ENCODE measurements at regions not wholly inside any gene's neighbourhood (a gene's known extent, or its start where the extent isn't known, plus 50 kb on each side); places are given as distances from the start of the nearest gene placed in this dataset.

DNA sequence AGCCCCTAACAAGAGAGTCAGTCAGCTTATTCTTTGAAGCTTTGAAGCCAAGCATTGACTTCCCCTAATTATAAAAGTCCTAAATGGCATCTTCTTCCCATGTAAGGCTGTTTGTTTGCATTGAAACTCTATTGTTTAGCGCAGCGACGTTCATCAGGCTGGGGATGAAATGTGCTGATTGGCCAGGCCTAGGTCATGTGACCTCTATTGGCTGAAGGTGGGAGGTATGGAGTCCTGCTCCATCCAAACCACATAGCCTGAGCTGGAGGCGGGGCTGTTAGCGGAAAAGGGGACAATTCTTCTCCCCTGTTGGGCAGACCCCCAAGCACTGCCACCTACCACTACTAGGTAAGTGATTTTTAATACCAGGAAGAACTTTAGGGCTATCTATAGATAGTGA lies 145.3 kb upstream of the PRR23C start:
- FAIRE-seq (no peak), DNase-seq (ENCODE audit: low read depth, low spot score) (no peak), ATAC-seq (no peak)
- no peaks in the 10 kb centered on the region for H3K79me2 ChIP-seq (ENCODE audit: control insufficient read depth, insufficient read depth, low read length)
- ChIA-PET POLR2A (no interaction called here), SMC1A (ENCODE audit: uncharacterized antibody, unreplicated experiment) (no interaction called here), RAD21 (ENCODE audit: unreplicated experiment) (no interaction called here), CTCF (interaction anchor here (1.4 kb wide), 1 partner anchor 78 kb away, joined by 3 read pairs; no protein-coding TSS in a partner anchor)
- BruUV-seq (replicated peaks): no TSS peak
- no peaks in the 10 kb centered on the region for H3K4me1 ChIP-seq (ENCODE audit: control insufficient read depth, insufficient read depth, low read length)
- no peak overlapping the region for H3K27ac ChIP-seq (ENCODE audit: control insufficient read depth, insufficient read depth)
- no peak overlapping the region for H2AFZ ChIP-seq (ENCODE audit: control insufficient read depth, low read depth, low read length)
- H3K9me3 ChIP-seq (replicated peaks; ENCODE audit: control insufficient read depth, insufficient read depth, low read length): no peaks in the 10 kb centered on the region
- H3K4me3 ChIP-seq: no peak overlapping the region
- intact Hi-C loops (cut with micrococcal nuclease; ENCODE audit: unreplicated experiment): no loop called here
- no peak overlapping the region for H3K4me2 ChIP-seq (ENCODE audit: control insufficient read depth, insufficient read depth)
- no peak overlapping the region for H3K9ac ChIP-seq (ENCODE audit: control insufficient read depth, insufficient read depth, low read length)
- H3K36me3 ChIP-seq (ENCODE audit: control insufficient read depth in 2 of 2, insufficient read depth in 2 of 2, low read length in 1 of 2): no peaks in the 10 kb centered on the region
- WGBS (ENCODE audit: insufficient coverage, insufficient replicate concordance, low lambda C conversion rate, missing lambda C conversion rate): 68% methylated on average over 5 of the region's 5 CpGs
- in situ Hi-C loops (cut with MboI): no loop called here
- H3K27me3 ChIP-seq (replicated peaks in 1 of 2; ENCODE audit: control insufficient read depth in 2 of 2, insufficient read depth in 2 of 2, low read length in 1 of 2): no peaks in the 10 kb centered on the region
- H4K20me1 ChIP-seq (ENCODE audit: control insufficient read depth, insufficient read depth): no peaks in the 10 kb centered on the region
- TF ChIP-seq CEBPB (IDR thresholded peaks at IDR 0.05; ENCODE audit: borderline replicate concordance in 1 of 2, low read depth in 2 of 2, low read length in 2 of 2) (no peak), SIN3A (IDR thresholded peaks at IDR 0.05; ENCODE audit: low read depth, low read length) (no peak), POU2F2 (IDR thresholded peaks at IDR 0.05; ENCODE audit: borderline replicate concordance, low read depth, low read length) (no peak), NR2C2 (IDR thresholded peaks at IDR 0.05; ENCODE audit: borderline replicate concordance, control insufficient read depth, insufficient read length, low read depth) (no peak), HDAC2 (IDR thresholded peaks at IDR 0.05) (no peak), MEF2A (IDR thresholded peaks at IDR 0.05; ENCODE audit: insufficient read depth, low read depth, low read length) (no peak), IRF4 (IDR thresholded peaks at IDR 0.05; ENCODE audit: low read depth, low read length) (no peak), ZZZ3 (IDR thresholded peaks at IDR 0.05; ENCODE audit: control insufficient read depth, insufficient read length, low read depth) (no peak), ZNF207 (IDR thresholded peaks at IDR 0.05; ENCODE audit: borderline replicate concordance) (no peak), TCF7 (IDR thresholded peaks at IDR 0.05; ENCODE audit: borderline replicate concordance) (no peak)
- TF ChIP-seq, protein P1, sequence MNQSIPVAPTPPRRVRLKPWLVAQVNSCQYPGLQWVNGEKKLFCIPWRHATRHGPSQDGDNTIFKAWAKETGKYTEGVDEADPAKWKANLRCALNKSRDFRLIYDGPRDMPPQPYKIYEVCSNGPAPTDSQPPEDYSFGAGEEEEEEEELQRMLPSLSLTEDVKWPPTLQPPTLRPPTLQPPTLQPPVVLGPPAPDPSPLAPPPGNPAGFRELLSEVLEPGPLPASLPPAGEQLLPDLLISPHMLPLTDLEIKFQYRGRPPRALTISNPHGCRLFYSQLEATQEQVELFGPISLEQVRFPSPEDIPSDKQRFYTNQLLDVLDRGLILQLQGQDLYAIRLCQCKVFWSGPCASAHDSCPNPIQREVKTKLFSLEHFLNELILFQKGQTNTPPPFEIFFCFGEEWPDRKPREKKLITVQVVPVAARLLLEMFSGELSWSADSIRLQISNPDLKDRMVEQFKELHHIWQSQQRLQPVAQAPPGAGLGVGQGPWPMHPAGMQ (IDR thresholded peaks at IDR 0.05; ENCODE audit: borderline replicate concordance): no peak
- TF ChIP-seq, protein P2, sequence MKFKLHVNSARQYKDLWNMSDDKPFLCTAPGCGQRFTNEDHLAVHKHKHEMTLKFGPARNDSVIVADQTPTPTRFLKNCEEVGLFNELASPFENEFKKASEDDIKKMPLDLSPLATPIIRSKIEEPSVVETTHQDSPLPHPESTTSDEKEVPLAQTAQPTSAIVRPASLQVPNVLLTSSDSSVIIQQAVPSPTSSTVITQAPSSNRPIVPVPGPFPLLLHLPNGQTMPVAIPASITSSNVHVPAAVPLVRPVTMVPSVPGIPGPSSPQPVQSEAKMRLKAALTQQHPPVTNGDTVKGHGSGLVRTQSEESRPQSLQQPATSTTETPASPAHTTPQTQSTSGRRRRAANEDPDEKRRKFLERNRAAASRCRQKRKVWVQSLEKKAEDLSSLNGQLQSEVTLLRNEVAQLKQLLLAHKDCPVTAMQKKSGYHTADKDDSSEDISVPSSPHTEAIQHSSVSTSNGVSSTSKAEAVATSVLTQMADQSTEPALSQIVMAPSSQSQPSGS (IDR thresholded peaks at IDR 0.05; ENCODE audit: low read length): no peak
- TF ChIP-seq, protein P3, sequence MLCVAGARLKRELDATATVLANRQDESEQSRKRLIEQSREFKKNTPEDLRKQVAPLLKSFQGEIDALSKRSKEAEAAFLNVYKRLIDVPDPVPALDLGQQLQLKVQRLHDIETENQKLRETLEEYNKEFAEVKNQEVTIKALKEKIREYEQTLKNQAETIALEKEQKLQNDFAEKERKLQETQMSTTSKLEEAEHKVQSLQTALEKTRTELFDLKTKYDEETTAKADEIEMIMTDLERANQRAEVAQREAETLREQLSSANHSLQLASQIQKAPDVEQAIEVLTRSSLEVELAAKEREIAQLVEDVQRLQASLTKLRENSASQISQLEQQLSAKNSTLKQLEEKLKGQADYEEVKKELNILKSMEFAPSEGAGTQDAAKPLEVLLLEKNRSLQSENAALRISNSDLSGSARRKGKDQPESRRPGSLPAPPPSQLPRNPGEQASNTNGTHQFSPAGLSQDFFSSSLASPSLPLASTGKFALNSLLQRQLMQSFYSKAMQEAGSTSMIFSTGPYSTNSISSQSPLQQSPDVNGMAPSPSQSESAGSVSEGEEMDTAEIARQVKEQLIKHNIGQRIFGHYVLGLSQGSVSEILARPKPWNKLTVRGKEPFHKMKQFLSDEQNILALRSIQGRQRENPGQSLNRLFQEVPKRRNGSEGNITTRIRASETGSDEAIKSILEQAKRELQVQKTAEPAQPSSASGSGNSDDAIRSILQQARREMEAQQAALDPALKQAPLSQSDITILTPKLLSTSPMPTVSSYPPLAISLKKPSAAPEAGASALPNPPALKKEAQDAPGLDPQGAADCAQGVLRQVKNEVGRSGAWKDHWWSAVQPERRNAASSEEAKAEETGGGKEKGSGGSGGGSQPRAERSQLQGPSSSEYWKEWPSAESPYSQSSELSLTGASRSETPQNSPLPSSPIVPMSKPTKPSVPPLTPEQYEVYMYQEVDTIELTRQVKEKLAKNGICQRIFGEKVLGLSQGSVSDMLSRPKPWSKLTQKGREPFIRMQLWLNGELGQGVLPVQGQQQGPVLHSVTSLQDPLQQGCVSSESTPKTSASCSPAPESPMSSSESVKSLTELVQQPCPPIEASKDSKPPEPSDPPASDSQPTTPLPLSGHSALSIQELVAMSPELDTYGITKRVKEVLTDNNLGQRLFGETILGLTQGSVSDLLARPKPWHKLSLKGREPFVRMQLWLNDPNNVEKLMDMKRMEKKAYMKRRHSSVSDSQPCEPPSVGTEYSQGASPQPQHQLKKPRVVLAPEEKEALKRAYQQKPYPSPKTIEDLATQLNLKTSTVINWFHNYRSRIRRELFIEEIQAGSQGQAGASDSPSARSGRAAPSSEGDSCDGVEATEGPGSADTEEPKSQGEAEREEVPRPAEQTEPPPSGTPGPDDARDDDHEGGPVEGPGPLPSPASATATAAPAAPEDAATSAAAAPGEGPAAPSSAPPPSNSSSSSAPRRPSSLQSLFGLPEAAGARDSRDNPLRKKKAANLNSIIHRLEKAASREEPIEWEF (IDR thresholded peaks at IDR 0.05; ENCODE audit: insufficient replicate concordance, low read depth, low read length): no peak
- TF ChIP-seq, protein P4, sequence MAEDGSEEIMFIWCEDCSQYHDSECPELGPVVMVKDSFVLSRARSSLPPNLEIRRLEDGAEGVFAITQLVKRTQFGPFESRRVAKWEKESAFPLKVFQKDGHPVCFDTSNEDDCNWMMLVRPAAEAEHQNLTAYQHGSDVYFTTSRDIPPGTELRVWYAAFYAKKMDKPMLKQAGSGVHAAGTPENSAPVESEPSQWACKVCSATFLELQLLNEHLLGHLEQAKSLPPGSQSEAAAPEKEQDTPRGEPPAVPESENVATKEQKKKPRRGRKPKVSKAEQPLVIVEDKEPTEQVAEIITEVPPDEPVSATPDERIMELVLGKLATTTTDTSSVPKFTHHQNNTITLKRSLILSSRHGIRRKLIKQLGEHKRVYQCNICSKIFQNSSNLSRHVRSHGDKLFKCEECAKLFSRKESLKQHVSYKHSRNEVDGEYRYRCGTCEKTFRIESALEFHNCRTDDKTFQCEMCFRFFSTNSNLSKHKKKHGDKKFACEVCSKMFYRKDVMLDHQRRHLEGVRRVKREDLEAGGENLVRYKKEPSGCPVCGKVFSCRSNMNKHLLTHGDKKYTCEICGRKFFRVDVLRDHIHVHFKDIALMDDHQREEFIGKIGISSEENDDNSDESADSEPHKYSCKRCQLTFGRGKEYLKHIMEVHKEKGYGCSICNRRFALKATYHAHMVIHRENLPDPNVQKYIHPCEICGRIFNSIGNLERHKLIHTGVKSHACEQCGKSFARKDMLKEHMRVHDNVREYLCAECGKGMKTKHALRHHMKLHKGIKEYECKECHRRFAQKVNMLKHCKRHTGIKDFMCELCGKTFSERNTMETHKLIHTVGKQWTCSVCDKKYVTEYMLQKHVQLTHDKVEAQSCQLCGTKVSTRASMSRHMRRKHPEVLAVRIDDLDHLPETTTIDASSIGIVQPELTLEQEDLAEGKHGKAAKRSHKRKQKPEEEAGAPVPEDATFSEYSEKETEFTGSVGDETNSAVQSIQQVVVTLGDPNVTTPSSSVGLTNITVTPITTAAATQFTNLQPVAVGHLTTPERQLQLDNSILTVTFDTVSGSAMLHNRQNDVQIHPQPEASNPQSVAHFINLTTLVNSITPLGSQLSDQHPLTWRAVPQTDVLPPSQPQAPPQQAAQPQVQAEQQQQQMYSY (CRISPR knock-in tag; IDR thresholded peaks at IDR 0.05): no peak

Measured in GM12878 (cell line).